NT2/D1 (cell line): ENCODE measurements at regions not wholly inside any gene's neighbourhood (a gene's known extent, or its start where the extent isn't known, plus 50 kb on each side); places are given as distances from the start of the nearest gene placed in this dataset.

Source experiments
- SUZ12 ChIP-seq: IDR thresholded peaks from 2 replicates; pipeline ENCODE4 v1.6.1; 2011; ENCODE audit not compliant: insufficient read length, insufficient read depth; ENCODE audit errors: extremely low read depth
- YY1 ChIP-seq: IDR thresholded peaks from 2 replicates; pipeline ENCODE4 v1.6.1; 2011; ENCODE audit not compliant: insufficient read length, insufficient read depth
- ZNF274 ChIP-seq: IDR thresholded peaks from 2 replicates; pipeline ENCODE4 v1.6.1; 2011; ENCODE audit warnings: mild to moderate bottlenecking, low read depth, low read length

- TF ChIP-seq ZNF274 (no peak), SUZ12 (no peak), YY1 (no peak)
These were observed 73.1 kb downstream of the RDH14 start for GRCh38 chr2:18487106-18487913.
